HG03103 (cell line): ENCODE measurements at regions not wholly inside any gene's neighbourhood (a gene's known extent, or its start where the extent isn't known, plus 50 kb on each side); places are given as distances from the start of the nearest gene placed in this dataset.
"Not testable (repeated sequence)": the region's sequence is repeated elsewhere in the genome, so short reads cannot be mapped to it uniquely, and the experiment has no call there.

Experiments used
- ATAC-seq: cut with Tn5 transposase; IDR thresholded peaks from one replicate; pipeline ENCODE4 v1.9.1; 2021; ENCODE audit warnings: low read depth; ENCODE audit not compliant: unreplicated experiment

- no peak for ATAC-seq
These were observed 262.9 kb upstream of the RUNX1 start for GRCh38 chr21:35311985-35312384.

GRCh38 chr21:35309316-35309715, 260.2 kb upstream of the RUNX1 start:
- ATAC-seq: no peak

GRCh38 chr21:35303085-35303484, 254.0 kb upstream of the RUNX1 start:
- no peak for ATAC-seq

GRCh38 chr21:35298757-35299156, 249.7 kb upstream of the RUNX1 start:
- no peak for ATAC-seq

- no peak for ATAC-seq
These were observed 248.6 kb upstream of the RUNX1 start for GRCh38 chr21:35297665-35298064.

GRCh38 chr21:35294231-35294898, 245.3 kb upstream of the RUNX1 start:
- no peak for ATAC-seq

GRCh38 chr21:35291973-35292627, 243.0 kb upstream of the RUNX1 start:
- ATAC-seq: no peak

- no peak for ATAC-seq
These were observed 241.9 kb upstream of the RUNX1 start for GRCh38 chr21:35291034-35291433.

GRCh38 chr21:35288238-35288637, 239.1 kb upstream of the RUNX1 start:
- ATAC-seq: no peak

GRCh38 chr21:35284199-35284598, 235.1 kb upstream of the RUNX1 start:
- ATAC-seq: no peak

- no peak for ATAC-seq
These were observed 233.8 kb upstream of the RUNX1 start for GRCh38 chr21:35282944-35283343.

- no peak for ATAC-seq
These were observed 232.9 kb upstream of the RUNX1 start for GRCh38 chr21:35281956-35282355.

GRCh38 chr21:35280231-35280630, 231.1 kb upstream of the RUNX1 start:
- no peak for ATAC-seq

GRCh38 chr21:35275776-35276175, 226.7 kb upstream of the RUNX1 start:
- ATAC-seq: no peak

GRCh38 chr21:35274923-35275322, 225.8 kb upstream of the RUNX1 start:
- no peak for ATAC-seq

- no peak for ATAC-seq
These were observed 225.0 kb upstream of the RUNX1 start for GRCh38 chr21:35274090-35274489.

GRCh38 chr21:35273333-35273732, 224.2 kb upstream of the RUNX1 start:
- no peak for ATAC-seq

- not testable (repeated sequence) for ATAC-seq
These were observed 222.4 kb upstream of the RUNX1 start for GRCh38 chr21:35271344-35272118.

GRCh38 chr21:35268817-35269216, 219.7 kb upstream of the RUNX1 start:
- no peak for ATAC-seq

- no peak for ATAC-seq
These were observed 219.2 kb upstream of the RUNX1 start for GRCh38 chr21:35268261-35268660.

- ATAC-seq: no peak
These were observed 217.4 kb upstream of the RUNX1 start for GRCh38 chr21:35266546-35266945.
